Stimulated activated memory B cell treated with anti-CD40 and anti-IgM and Interleukin-4, amounts not matched to agents 10 μg/mL and 1 μg/mL and 100 μg/mL, for 72 hours (primary cell): ENCODE measurements at regions not wholly inside any gene's neighbourhood (a gene's known extent, or its start where the extent isn't known, plus 50 kb on each side); places are given as distances from the start of the nearest gene placed in this dataset.
"Not testable (repeated sequence)": the region's sequence is repeated elsewhere in the genome, so short reads cannot be mapped to it uniquely, and the experiment has no call there.

Experiments used
- ATAC-seq: fragments of 150-1000 bp; cut with Tn5 transposase; 2 replicates; pipeline ENCODE4 v1.10.0; 2021
- H3K27ac Mint-ChIP-seq: one replicate; pipeline ENCODE4 v1.8.0; 2022; ENCODE audit warnings: mild to moderate bottlenecking, mixed read lengths
- H3K27me3 Mint-ChIP-seq: one replicate; pipeline ENCODE4 v1.8.0; 2022; ENCODE audit warnings: mixed read lengths
- H3K36me3 Mint-ChIP-seq: one replicate; pipeline ENCODE4 v1.8.0; 2022; ENCODE audit warnings: mixed read lengths
- H3K4me1 Mint-ChIP-seq: one replicate; pipeline ENCODE4 v1.8.0; 2022; ENCODE audit warnings: mixed read lengths
- H3K4me3 Mint-ChIP-seq: one replicate; pipeline ENCODE4 v1.8.0; 2022; ENCODE audit warnings: mild to moderate bottlenecking, moderate library complexity, mixed read lengths
- H3K9me3 Mint-ChIP-seq: one replicate; pipeline ENCODE4 v1.8.0; 2022; ENCODE audit warnings: mixed read lengths

- Mint-ChIP-seq H3K4me1 (peaks cover 14% of the 10 kb centered on the region), H3K27me3 (peaks cover 27% of the 10 kb centered on the region), H3K36me3 (no peaks in the 10 kb centered on the region), H3K27ac (no peak overlapping the region), H3K9me3 (no peaks in the 10 kb centered on the region), H3K4me3 (no peak overlapping the region)
- ATAC-seq = peak; percentile 93
These were observed 92.7 kb upstream of the GOLGA6L4 start for GRCh38 chr15:84142888-84143337.

DNA sequence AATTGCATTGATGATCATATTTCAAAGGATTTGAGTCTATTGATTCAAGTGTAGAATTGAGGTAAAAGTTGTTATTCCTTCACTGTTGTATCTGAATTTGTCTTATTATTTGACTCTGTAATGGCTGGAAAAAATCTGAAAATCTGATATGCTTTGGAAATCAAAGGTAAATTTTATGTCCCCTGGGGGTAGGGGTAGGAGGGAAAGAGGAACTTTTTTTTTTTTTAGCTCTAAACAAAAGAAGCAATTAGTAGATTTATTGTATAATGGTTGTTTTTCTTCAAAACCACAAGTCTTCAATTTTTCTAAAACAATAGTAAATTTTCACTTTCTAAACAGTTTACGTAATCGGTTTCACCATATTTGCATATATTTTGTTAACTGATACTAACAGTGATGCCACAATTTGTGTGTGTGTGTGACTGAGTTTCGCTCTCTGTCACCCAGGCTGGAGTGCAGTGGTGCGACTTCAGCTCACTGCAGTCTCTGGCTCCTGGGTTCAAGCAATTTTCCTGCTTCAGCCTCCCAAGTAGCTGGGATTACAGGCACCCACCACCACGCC, 91.7 kb upstream of the GOLGA6L4 start:
- H3K27me3 Mint-ChIP-seq = peaks cover 27% of the 10 kb centered on the region
- H3K4me1 Mint-ChIP-seq = peaks cover 14% of the 10 kb centered on the region
- ATAC-seq = no peak
- no peak overlapping the region for H3K4me3 Mint-ChIP-seq
- H3K36me3 Mint-ChIP-seq = no peaks in the 10 kb centered on the region
- H3K27ac Mint-ChIP-seq = no peak overlapping the region
- H3K9me3 Mint-ChIP-seq = no peaks in the 10 kb centered on the region

- not testable (repeated sequence) for H3K4me3 Mint-ChIP-seq, ATAC-seq, H3K27ac Mint-ChIP-seq, H3K36me3 Mint-ChIP-seq, H3K9me3 Mint-ChIP-seq
- Mint-ChIP-seq H3K27me3 (peaks cover 27% of the 10 kb centered on the region), H3K4me1 (peaks cover 14% of the 10 kb centered on the region)
These were observed 90.6 kb upstream of the GOLGA6L4 start for GRCh38 chr15:84144946-84145345.

GRCh38 chr15:84146299-84146698, 89.3 kb upstream of the GOLGA6L4 start:
- H3K4me3 Mint-ChIP-seq, H3K9me3 Mint-ChIP-seq: not testable (repeated sequence)

DNA sequence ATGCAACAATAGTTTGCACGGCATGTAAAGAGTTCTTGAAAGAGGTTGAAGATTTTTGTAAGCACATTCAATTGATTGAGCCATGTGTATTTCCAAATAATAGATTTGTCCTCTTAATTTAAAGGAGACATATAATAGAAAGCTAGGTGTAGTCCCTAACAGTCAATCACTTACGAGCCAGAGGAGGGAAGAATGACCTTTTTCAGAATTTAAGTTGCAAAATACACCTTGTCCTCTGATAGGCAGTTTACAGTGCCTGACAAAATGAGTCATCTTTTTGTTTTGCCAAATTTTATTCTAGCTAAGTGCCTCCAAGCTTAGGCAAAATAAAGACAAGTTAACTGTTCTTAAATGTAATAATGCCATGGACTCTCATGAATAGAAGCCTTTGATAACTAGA, 88.3 kb upstream of the GOLGA6L4 start:
- H3K4me3 Mint-ChIP-seq, H3K36me3 Mint-ChIP-seq, H3K27ac Mint-ChIP-seq, H3K9me3 Mint-ChIP-seq, ATAC-seq: not testable (repeated sequence)
- peaks cover 16% of the 10 kb centered on the region for H3K4me1 Mint-ChIP-seq
- peaks cover 18% of the 10 kb centered on the region for H3K27me3 Mint-ChIP-seq

More at GRCh38 chr15:84146299-84146698, 89.3 kb upstream of the GOLGA6L4 start:
- Mint-ChIP-seq H3K4me1 (peaks cover 14% of the 10 kb centered on the region), H3K27me3 (peaks cover 19% of the 10 kb centered on the region)
- not testable (repeated sequence) for H3K27ac Mint-ChIP-seq, H3K36me3 Mint-ChIP-seq, ATAC-seq

- no peaks in the 10 kb centered on the region for H3K36me3 Mint-ChIP-seq
These were observed 84.2 kb upstream of the GOLGA6L4 start for GRCh38 chr15:84151205-84151931.

GRCh38 chr15:84152381-84152979, 83.1 kb upstream of the GOLGA6L4 start:
- H3K27ac Mint-ChIP-seq, H3K4me3 Mint-ChIP-seq, H3K9me3 Mint-ChIP-seq, H3K36me3 Mint-ChIP-seq: not testable (repeated sequence)
- peaks cover 42% of the 10 kb centered on the region for H3K27me3 Mint-ChIP-seq
- peak; percentile 80 for ATAC-seq
- H3K4me1 Mint-ChIP-seq = peaks cover 20% of the 10 kb centered on the region

More at GRCh38 chr15:84151205-84151931, 84.2 kb upstream of the GOLGA6L4 start:
- no peak overlapping the region for H3K4me3 Mint-ChIP-seq
- H3K27ac Mint-ChIP-seq = no peak overlapping the region
- peaks cover 30% of the 10 kb centered on the region for H3K27me3 Mint-ChIP-seq
- H3K9me3 Mint-ChIP-seq = no peaks in the 10 kb centered on the region
- H3K4me1 Mint-ChIP-seq = peaks cover 20% of the 10 kb centered on the region
- ATAC-seq = no peak

- H3K9me3 Mint-ChIP-seq, H3K36me3 Mint-ChIP-seq, ATAC-seq: not testable (repeated sequence)
These were observed 81.9 kb upstream of the GOLGA6L4 start for GRCh38 chr15:84153655-84154140.

DNA sequence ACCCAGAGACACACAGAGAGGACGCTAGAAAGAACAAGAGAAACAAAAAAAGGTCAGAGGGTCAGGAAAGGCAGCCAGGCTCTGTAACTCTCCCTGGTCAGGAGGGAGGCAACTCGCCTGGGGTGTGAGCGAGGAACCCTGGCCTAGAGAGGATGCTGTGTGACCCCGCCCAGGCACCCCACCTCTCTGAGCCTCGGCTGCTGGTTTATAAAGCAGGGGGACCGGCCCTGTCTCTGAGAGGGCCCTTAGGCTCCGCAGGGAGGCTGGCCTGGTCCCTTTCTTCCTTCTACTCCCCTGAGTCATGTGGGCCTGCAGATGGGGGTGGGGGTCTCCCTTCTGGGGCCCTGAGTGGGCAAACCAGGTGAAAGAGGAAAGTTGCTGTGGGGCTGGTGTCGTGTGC, 81.3 kb upstream of the GOLGA6L4 start:
- H3K9me3 Mint-ChIP-seq, ATAC-seq, H3K27ac Mint-ChIP-seq, H3K4me3 Mint-ChIP-seq, H3K36me3 Mint-ChIP-seq: not testable (repeated sequence)
- H3K27me3 Mint-ChIP-seq = peaks cover 50% of the 10 kb centered on the region
- H3K4me1 Mint-ChIP-seq = peaks cover 20% of the 10 kb centered on the region

More at GRCh38 chr15:84153655-84154140, 81.9 kb upstream of the GOLGA6L4 start:
- H3K4me3 Mint-ChIP-seq, H3K27ac Mint-ChIP-seq: not testable (repeated sequence)
- H3K27me3 Mint-ChIP-seq = peaks cover 50% of the 10 kb centered on the region
- H3K4me1 Mint-ChIP-seq = peaks cover 20% of the 10 kb centered on the region

GRCh38 chr15:84154787-84155186, 80.8 kb upstream of the GOLGA6L4 start:
- not testable (repeated sequence) for H3K9me3 Mint-ChIP-seq, H3K4me3 Mint-ChIP-seq, H3K36me3 Mint-ChIP-seq, H3K27ac Mint-ChIP-seq, ATAC-seq
- Mint-ChIP-seq H3K27me3 (peaks cover 50% of the 10 kb centered on the region), H3K4me1 (peaks cover 20% of the 10 kb centered on the region)

GRCh38 chr15:84155792-84156587, 79.6 kb upstream of the GOLGA6L4 start:
- H3K36me3 Mint-ChIP-seq = not testable (repeated sequence)
- peaks cover 50% of the 10 kb centered on the region for H3K27me3 Mint-ChIP-seq

GRCh38 chr15:84156588-84156840, 79.1 kb upstream of the GOLGA6L4 start:
- not testable (repeated sequence) for H3K27ac Mint-ChIP-seq, H3K4me3 Mint-ChIP-seq, H3K36me3 Mint-ChIP-seq, H3K9me3 Mint-ChIP-seq, ATAC-seq
- Mint-ChIP-seq H3K27me3 (peaks cover 50% of the 10 kb centered on the region), H3K4me1 (peaks cover 20% of the 10 kb centered on the region)

More at GRCh38 chr15:84155792-84156587, 79.6 kb upstream of the GOLGA6L4 start:
- not testable (repeated sequence) for H3K4me3 Mint-ChIP-seq, ATAC-seq, H3K9me3 Mint-ChIP-seq, H3K27ac Mint-ChIP-seq
- peaks cover 20% of the 10 kb centered on the region for H3K4me1 Mint-ChIP-seq

DNA sequence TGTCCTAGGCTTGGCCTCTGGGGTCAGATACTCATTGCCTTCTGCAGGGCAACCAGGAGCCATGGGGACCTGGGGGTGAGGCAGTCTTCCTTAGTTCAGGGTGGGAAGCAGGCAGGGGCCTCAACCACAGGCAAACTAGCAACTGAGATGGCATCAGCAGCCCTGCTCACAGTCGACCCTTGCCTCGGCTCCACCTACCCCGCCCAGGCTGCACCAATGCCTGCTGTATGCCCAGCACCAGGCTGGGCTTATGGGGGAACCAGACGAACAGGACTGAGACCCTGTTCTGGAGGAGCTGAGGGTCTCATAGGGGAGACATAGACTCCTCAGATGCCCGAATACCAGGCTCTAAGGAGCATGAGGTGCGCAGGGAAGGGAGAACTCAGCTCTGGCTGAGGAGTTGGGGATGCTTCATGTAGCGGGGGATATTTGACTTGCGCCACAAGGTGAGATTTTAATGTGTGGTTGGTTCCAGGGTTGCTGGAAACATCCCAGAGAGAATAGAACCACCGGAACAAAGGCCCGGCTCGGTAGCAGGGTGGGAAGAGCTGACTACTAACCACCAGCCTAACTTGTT, 78.4 kb upstream of the GOLGA6L4 start:
- not testable (repeated sequence) for H3K36me3 Mint-ChIP-seq, H3K27ac Mint-ChIP-seq, H3K9me3 Mint-ChIP-seq, H3K4me3 Mint-ChIP-seq, ATAC-seq
- Mint-ChIP-seq H3K4me1 (peaks cover 20% of the 10 kb centered on the region), H3K27me3 (peaks cover 50% of the 10 kb centered on the region)

DNA sequence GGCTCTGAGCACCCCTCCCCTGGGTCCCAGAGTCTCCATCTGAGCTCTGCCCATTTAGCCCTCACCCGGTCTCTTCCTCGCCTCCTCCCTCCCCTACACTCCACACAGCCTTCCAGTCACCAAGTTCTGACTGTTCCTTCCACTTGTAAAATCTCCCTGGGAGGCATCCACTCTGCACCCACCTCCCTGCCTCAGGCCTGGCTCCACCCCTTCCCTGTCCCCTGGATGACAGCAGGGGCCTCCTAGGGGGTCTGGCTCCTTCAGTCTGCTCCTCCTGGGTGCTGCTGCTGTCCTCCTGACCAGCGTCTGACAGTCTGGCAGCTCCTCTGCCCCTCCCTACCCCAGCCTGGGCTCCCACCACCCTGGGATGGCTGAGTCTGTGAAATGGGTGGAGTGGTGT, 77.7 kb upstream of the GOLGA6L4 start:
- not testable (repeated sequence) for ATAC-seq, H3K36me3 Mint-ChIP-seq, H3K4me3 Mint-ChIP-seq, H3K9me3 Mint-ChIP-seq, H3K27ac Mint-ChIP-seq
- peaks cover 13% of the 10 kb centered on the region for H3K4me1 Mint-ChIP-seq
- H3K27me3 Mint-ChIP-seq = peaks cover 46% of the 10 kb centered on the region
